HT1080 (cell line): ENCODE measurements at regions not wholly inside any gene's neighbourhood (a gene's known extent, or its start where the extent isn't known, plus 50 kb on each side); places are given as distances from the start of the nearest gene placed in this dataset.
"Not testable (repeated sequence)": the region's sequence is repeated elsewhere in the genome, so short reads cannot be mapped to it uniquely, and the experiment has no call there.

Experiments used
- DNase-seq: peaks from one replicate; pipeline ENCODE4 v3.0.0-alpha.2; 2015; ENCODE audit warnings: low read depth

DNA sequence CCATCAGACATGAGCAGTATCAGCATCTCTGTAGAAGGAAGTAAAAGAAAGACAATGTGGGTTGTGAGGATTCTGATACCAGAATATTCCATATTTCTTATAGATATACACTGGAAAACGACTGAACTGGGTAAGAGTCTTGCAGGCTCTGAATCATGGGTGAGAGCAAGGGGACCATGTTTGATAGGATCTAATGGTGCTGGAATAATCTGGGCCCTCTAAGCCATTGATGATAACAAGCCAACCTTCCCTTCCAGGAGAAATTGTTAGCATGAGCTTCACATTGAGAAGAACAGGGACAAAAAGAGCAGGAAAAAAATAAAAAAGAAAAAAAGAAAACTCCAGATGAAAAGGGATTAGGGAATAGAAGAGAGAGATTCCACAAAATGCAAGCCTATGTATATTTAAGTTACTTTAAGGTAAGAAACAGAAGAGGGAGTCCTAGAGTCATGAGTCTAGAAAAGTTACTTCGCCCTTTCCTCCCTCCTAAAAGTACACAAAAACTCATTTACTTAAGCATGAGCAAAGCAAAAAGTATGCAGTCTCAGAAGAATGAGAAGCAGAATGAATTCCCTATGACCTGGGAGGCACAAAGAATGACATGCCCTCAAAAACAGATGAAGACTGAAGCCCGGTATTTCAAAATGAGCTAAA is 181.9 kb downstream of the TMEM26 start:
- peak; percentile 45 for DNase-seq

DNA sequence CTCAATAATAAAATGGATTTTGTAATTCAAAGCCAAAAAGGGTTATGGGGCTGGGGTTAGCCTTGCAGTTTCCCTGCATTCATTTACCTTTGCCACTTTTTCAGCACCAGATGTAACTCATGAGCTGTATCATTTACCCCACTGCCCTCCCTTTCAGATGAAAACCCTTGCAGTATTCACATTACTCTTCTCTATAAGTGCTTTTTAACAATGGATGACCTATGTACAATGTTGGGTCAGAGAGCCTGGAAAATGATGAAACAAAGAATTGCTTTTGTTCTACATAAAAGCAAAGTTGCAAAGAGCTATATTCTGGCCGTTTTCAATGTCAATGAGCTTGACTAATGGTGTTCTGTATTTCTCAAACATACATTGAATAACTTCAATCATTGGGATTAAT is 189.7 kb downstream of the TMEM26 start:
- DNase-seq = no peak

DNA sequence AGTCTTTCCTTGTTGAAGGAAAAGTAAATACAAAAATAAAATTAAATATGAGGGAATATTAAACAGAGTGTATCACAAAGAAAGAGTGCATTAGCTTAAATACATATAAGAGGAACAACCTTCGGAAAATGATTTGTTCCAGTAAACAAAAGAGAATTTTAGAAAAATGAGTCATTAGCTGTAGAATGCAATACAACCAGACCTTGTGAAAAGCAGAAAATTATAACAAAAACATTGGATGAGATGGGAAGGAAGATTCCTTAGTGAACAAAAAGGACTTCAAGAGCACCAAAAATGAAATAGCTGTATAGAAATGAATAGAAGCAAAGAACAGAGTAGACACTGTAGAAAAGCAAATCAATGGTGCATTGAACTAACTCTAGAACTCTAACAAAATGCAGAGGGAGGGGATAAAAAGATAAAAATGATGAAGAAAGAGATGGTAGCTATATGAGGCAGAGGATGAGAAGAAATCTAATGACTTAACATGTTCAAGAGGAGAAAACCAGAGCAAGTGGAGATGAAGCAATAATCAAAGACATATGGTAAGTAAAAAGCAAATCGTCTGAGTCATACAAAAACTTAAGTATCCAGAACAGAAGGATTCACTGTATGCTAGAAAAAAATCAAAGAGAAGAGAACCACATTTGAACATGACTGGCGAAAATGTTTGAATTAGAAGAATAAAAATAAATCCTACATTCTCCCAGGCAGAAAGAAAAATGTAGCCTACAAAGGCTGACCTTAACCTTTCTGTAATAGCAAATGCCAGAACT is 190.5 kb downstream of the TMEM26 start:
- DNase-seq = peak; percentile 15

DNA sequence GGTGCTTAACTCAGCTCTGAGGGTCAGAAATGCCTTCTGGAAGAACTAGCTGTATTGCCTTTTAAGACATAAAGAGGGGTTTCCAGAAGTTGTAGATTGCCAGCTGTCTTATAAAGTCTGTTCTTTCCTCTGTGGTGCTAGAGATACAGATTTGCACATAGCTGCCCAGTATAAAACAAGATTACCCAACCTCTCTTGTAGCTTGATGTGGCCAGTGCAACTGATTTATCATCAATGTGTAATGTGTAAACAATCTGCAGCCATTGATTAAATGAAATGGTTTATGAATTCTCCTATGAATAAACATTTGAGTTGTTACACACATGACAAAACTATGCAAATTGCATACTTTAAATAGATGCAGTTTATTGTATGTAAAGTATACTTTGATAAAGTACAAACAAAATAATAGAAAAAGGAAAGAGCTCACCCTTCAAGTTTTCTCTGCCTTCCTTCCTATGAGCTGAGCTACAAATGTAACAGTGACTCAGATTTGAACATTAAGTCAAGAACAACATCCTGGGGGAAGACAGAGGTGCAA is 195.2 kb downstream of the TMEM26 start:
- DNase-seq = no peak

DNA sequence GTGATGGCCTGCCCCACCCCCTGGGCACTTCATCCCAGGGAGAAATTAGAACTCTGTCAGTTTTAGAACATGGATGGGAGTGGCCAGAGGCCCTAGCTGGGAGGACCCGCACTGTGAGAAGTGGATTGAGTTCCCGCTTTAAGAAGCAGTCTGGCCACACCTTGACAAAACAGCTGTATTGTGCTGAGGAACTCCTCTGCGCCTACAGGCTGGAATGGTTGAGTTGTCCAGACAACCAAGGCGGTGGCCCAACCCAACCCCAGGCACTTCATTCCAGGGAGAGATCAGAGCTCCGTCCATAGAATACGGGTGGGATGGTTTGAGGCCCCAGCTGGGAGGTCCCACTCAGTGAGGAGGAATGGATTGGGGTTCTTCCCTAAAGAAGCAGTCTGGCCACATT is 196.0 kb downstream of the TMEM26 start:
- no peak for DNase-seq

DNA sequence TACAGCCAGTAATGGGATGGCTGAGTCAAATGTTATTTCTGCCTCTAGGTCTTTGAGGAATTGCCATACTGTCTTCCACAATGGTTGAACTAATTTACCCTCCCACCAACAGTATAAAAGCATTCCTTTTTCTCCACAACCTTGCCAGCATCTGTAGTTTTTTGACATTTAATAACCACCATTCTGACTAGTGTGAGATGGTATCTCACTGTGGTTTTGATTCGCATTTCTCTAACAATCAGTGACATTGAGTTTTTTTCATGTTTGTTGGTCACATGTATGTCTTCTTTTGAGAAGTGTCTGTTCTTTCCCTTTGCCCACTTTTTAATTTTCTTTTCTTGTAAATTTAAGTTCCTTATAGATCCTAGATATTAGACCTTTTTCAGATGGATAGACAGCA is 200.9 kb downstream of the TMEM26 start:
- not testable (repeated sequence) for DNase-seq

DNA sequence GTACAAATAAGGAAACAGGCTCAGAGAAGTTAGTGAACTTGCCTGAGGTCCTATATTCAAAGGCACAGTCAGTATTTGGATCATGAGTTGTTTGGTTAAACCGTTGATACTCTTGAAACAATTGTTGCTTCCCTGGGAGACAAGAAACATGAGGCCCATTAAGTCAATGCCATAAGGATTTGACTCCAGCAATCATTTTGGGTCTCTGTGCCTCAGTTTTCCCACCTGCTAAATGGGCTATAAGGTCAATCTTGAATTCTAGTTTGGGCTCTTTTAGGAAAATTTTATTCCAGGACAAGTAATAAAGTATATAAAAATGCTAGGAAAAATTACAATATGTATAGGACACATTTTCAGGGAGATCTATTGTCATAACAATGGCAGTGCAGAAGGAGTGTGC is 202.1 kb downstream of the TMEM26 start:
- no peak for DNase-seq

DNA sequence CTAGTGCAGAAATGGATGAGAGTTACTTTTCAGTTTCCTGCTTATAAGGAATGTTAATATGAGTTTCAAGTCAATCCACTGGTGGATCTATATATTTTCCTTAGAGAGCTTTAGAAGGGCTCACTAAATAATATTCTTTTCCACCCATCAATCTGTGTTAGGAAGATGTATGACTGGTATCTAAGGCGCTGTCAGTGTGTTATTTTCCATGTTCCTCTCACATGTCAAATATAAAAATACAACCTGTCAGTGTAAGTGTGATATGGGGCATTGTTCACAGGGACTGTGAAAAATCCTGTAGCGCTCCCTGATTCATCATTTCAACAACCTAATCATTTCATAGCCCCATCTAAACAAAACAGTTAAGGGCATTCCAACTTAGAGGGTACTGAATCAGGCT is 203.1 kb downstream of the TMEM26 start:
- no peak for DNase-seq

DNA sequence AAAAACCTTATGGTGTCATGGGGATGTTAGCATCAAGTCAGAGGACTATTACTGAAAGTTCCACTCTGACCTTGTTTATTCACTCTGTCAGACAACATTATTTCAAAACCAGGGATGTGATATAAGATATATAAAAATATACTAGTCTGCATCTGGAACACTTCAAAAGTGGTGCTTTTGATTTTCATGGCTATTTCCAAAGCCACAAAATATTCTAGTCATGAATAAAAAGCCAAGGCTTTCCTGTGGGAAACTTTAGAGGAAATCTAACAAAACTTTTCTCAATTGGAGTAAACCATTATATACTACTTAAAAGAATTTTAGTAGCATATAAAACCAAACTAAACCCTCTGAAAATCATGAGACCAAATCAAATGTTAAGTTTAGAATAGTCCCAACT is 205.2 kb downstream of the TMEM26 start:
- DNase-seq = no peak

DNA sequence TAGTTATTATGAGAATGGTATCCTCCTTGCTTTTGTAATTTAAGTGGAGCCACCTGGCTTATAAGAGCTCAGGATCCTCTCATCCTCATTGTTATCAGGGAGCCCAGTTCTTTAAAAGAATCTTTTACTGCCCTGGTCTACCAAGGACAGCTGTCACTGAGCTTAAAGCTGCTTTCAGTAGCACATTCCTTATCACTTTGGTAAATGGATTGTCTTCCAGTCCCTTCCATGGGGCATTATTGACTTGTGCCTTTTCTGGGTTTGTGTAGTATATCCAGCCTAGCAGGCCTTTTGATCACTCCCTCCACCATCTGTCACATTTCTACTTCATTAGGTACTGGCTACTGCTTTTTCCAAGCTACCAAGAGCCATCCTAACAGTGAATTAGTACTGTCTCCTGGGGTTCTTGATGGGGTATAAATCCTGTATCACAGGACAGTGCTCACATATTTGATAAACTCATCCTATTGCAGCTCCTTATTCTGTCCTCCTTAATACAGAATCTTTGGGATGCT is 208.9 kb downstream of the TMEM26 start:
- DNase-seq = no peak

DNA sequence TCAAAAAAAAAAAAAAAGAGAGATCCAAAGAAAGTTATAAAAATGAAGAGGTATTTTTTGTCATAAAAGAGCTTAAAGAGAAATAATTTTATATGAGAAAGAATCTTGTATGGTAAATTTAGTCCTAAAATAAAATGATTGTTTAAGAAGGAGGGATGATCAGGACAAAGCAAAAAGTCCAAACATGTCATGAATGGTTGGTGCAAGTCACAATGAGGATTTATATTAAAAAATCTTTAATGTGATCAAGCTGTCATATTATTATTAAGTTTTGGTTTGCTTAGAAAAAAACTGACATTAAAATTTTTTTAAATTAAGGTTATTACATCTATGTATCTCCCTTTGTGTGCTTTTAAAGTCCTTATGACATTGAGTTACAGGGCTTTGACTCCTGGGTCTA is 220.4 kb downstream of the TMEM26 start:
- DNase-seq = no peak

DNA sequence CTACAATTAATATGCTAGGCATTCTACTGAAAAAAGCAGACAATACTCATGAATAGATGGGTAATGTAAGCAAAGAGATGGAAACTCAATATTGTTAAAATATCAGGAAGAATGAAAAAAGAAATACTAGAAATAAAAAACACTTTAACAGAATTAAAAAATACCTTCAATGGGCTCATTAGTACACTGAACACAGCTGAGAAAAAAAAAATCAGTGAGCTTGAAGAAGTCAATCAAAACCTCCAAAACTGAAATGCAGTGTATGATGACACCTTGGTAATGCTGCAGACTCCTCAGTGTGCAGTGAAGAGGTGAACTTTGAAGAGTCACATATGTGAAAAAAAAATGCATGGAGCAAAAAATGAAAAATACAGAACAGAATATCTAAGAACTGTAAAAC is 227.2 kb downstream of the TMEM26 start:
- no peak for DNase-seq

DNA sequence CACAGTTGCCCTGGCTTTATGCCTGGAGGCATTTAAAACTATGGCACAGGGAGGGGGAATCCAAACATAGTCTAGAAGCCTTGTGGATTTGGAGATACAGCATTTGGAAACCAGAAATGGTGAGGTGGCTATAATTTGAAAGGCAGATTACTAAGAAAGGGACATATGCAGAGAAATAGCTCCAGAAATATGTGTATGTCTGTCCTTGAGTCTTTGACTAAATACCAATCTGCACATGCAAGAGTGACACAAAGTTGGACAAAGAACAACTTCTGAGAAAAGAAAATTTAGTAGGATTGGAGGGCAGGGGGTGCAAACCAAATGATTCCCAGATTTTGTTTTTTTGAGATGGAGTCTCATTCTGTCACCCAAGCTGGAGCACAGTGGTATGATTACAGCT is 229.6 kb downstream of the TMEM26 start:
- DNase-seq = no peak

DNA sequence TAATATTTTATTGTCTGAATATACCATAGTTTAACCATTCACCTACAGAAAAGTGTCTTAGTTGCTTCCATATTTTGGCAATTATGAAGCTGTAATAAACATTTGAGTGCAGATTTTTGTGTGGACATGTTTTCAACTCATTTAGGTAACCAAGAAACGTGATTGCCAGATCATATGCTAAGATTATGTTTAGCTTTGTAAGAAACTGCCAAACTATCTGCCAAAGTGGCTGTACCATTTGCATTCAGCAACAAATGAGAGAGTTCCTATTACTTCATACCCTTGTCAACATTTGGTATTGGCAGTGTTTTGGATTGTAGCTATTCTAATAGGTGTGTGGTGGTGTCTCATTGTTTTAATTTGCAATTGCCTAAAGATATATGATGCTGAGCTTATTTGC is 233.5 kb downstream of the TMEM26 start:
- DNase-seq = no peak

DNA sequence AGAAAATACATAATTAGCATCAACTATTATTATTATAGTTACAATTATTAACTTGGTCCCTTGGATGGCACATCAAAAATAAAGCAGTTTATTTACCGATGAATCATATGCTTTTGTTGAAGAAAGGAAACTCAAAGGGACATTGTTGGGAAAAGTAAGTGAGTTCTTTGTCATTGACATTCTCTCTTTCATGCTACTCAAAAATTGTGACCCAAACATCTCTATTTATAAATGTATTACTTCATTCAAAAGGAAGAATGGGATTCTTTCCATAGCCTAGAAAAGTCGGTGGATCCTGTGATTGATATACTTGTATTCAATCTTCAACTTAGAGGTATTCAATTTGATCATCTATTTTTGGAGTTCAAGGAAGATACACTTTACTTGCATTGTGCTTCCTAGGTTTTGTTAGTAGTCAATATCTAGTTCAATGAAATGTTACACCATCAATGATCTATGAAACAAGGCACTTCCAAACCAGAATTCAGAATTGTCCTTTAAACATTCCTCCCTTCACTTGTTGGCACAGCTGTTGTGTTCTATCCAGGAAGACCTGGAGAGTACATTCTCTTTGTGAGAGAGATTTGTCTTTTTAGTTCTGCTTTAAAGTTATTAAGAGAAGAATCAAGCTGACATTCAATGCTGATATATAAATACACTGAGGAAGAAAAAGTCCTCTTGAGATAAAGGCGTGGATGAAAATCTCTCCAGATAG is 235.2 kb downstream of the TMEM26 start:
- DNase-seq = no peak

DNA sequence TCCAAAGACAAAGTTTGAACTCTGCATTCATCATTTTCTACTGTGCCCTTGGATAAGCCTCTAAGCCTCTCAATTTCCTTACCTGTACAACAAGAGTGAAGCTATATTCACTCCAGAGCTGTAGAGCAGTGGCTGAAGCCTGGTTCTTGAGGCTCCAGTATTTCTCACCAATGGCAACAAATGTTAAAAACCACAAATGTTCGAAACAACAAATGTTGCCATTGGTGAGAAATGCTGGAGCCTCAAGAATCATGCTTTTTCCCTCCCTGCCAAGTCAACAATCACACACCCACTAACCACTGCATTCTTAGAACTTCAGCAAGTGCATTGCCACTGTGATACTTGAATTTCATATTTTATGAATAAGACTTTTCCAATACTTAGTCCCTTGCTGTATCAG is 237.9 kb downstream of the TMEM26 start:
- no peak for DNase-seq

DNA sequence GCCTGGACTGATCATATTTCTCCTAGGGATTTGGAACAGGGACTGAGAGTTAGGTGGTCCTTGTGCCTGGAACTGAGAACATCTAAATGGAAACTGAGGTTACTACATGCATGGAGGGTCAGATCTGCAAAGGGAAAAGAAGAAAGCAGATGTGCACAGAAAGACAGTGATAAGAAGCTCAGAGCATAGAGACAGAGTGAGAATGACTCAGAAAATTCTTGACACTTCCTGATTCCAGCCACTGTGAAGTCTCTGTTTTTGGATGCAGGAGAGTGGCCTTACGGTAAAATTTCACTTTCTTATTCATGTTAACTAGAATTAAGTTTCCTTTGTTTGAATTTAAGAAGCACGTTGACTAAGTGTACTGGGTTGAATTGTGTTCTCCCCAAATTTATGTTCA is 241.7 kb downstream of the TMEM26 start:
- DNase-seq = no peak

DNA sequence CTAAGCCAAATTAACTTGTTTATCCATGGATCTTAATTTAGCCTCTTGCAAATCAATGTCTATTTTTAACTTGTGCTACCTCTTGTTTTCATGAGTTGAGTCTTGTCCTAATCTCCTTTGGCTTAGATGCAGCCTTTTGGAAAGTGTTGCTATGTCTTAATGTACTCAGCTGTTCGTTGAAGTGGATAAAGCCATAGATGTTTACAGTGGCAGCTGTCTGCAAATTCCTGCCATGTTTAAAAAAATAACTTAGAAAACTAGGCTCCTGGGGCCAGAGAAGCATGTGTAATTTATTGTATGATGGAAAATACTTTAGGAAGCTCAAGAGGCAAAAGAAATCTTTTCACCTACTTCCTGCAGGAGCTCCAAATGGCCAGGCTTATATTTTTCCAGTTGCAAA is 253.1 kb upstream of the RHOBTB1 start:
- no peak for DNase-seq

DNA sequence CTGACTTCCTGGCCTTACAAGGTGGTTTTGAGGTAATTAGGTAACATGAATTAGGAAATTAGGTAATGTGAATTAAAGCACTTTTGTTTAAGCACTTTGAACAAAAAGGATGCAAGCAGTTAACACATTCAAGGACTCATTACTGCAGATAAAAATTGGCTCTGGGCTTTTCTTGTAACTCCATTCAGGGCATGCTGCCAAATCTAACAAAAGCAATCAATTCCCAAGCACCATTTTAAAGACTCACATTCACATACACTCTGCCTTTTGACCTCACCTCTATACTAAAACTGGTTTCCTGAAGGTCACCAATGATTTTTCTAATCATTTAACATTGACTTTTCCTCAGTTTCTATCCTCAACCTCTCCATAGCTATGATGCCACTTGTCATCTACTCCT is 251.2 kb upstream of the RHOBTB1 start:
- DNase-seq = no peak

DNA sequence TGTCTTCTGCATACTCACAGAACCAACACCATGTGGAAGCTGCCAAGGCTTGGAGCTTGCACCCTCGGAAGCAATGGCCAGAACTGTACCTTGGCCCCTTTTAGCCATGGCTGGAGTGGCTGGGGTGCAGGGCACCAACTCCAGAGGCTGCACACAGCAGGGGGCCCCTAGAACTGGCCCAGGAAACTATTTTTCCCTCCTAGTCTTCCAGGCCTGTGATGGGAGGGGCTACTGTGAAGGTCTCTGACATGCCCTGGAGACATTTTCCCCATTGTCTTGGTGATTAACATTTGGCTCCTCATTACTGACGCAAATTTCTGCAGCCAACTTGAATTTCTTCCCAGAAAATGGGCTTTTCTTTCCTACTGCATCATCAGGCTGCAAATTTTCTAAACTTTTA is 248.6 kb upstream of the RHOBTB1 start:
- not testable (repeated sequence) for DNase-seq

DNA sequence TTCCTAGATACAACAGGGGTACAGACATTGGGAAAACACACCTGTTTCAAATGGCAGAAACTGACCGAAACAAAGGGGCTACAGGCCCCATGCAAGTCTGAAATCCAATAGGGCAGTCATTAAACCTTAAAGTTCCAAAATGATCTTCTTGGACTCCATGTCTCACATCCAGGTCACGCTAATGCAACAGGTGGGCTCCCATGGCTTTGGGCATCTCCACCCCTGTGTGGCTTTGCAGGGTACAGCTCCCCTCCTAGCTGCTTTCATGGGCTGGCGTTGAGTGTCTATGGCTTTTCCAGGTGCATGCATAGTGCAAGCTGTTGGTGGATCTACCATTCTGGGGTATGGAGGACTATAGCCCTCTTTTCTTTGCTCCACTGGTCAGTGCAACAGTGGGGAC is 248.1 kb upstream of the RHOBTB1 start:
- no peak for DNase-seq

DNA sequence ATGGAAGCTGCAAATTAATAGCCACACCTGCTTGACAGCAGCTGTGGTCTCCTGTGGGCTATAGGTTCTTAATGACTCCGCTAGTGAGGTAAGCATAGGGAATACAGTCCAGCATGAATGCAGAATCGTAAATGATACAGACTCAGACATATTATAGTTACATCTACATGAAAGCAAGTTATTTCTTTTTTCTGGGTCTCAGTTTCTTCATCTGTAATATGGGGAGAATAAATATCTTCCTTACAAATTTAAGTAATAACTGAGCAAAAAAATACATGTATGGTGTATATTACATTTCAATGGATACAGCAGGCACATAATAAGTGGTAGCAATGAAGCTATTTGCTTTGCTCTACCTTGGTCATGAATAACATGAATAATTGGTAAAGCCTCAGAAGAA is 245.9 kb upstream of the RHOBTB1 start:
- no peak for DNase-seq
